ENCODE measurements at regions not wholly inside any gene's neighbourhood (a gene's known extent, or its start where the extent isn't known, plus 50 kb on each side); places are given as distances from the start of the nearest gene placed in this dataset.
"Not testable (repeated sequence)": the region's sequence is repeated elsewhere in the genome, so short reads cannot be mapped to it uniquely, and the experiment has no call there.

- H3K27me3 Mint-ChIP-seq, DNase-seq, ATAC-seq: not testable (repeated sequence)
These were observed 364.9 kb downstream of the FOXD4L5 start for GRCh38 chr9:64920147-64920546.

DNA sequence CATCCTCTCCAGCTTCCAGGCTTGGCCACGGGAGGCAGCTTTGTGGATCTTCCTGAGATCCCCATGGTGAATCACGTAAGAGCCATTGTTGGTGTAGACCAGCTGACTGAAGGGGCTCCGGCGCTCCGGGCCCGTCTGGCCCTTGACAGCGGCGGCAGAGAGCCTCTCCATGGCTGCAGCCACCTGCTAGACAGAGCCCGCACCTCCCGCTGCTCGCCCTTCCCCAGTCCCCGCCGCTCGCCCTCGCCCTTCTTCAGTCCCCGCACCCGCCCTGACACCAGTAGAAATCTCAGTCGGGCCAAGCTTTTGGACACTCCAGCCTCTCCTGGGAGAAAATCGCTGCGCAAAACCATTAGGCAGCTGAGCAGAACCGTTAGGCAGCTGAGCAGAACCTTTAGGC, 396.4 kb downstream of the FOXD4L5 start:
- H3K4me3 Mint-ChIP-seq, ATAC-seq, H3K27ac Mint-ChIP-seq, H3K27me3 Mint-ChIP-seq, H3K9me3 Mint-ChIP-seq, H3K4me1 Mint-ChIP-seq, DNase-seq: not testable (repeated sequence)

More at GRCh38 chr9:64920147-64920546, 364.9 kb downstream of the FOXD4L5 start:
- H3K4me1 Mint-ChIP-seq, H3K9me3 Mint-ChIP-seq, H3K4me3 Mint-ChIP-seq, H3K27ac Mint-ChIP-seq: not testable (repeated sequence)

GRCh38 chr9:64870594-64870993, 414.4 kb downstream of the FOXD4L5 start:
- H3K27me3 Mint-ChIP-seq, H3K4me1 Mint-ChIP-seq, H3K9me3 Mint-ChIP-seq, ATAC-seq, H3K4me3 Mint-ChIP-seq, H3K27ac Mint-ChIP-seq: not testable (repeated sequence)
- peak in 1 of 2 donors; percentile 7 for DNase-seq

Measured in stimulated activated naive CD8-positive, alpha-beta T cell treated with anti-CD3 and anti-CD28 coated beads, Interleukin-15, amount 100 ng/mL, for 72 hours (primary cell).